Fibroblast of mammary gland (primary cell): ENCODE measurements at regions not wholly inside any gene's neighbourhood (a gene's known extent, or its start where the extent isn't known, plus 50 kb on each side); places are given as distances from the start of the nearest gene placed in this dataset.

Source experiments
- DNase-seq: peaks from one replicate; pipeline ENCODE4 v3.0.0-alpha.2; 2010; ENCODE audit warnings: low read depth
- H3K4me3 ChIP-seq: 2 replicates; pipeline ENCODE4 v1.5.1; 2011; ENCODE audit warnings: low read depth, mild to moderate bottlenecking, low read length, moderate library complexity; ENCODE audit not compliant: control insufficient read depth
- CTCF ChIP-seq: conservative IDR thresholded peaks from 2 replicates; pipeline ENCODE4 v1.5.1; 2011; ENCODE audit warnings: low read depth, low read length, inconsistent platforms; ENCODE audit not compliant: control insufficient read depth, insufficient read depth

DNA sequence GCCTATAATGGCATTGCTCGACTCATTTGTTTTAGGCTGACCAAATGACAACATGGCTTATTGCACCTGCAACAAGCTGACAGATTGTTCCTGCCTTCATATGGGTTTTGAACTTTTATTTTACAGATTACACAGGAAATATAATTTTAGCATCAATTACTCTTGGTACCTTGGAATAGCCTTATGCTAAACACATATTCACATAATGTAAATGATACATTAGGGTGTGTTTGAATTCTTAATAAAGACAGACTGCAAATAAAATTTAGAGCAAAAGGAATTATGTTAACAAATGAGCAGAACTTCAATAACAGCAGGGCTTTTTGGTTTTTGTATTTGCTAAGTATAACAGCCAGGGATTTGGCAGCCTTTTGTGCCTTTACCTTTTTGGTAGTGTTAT lies 51.9 kb upstream of the TMC3 start:
- no peak overlapping the region for H3K4me3 ChIP-seq
- no peak for DNase-seq
- no peak for TF ChIP-seq CTCF
